Transverse colon (tissue), 4 donors: ENCODE measurements at regions not wholly inside any gene's neighbourhood (a gene's known extent, or its start where the extent isn't known, plus 50 kb on each side); places are given as distances from the start of the nearest gene placed in this dataset.

Experiments used
- DNase-seq: peaks from one replicate; pipeline ENCODE4 v3.0.0-alpha.2; 2019
- H3K27ac ChIP-seq, 4 donors: fragments of 200-600 bp; sonication (generic); 2 replicates each; pipeline ENCODE4 v1.5.1; 2016 to 2018; ENCODE audit warnings: inconsistent platforms in 4 of 4
- H3K27me3 ChIP-seq: fragments of 200-600 bp; sonication (generic); 2 replicates; pipeline ENCODE4 v1.5.1; 2017; ENCODE audit warnings: inconsistent platforms
- H3K36me3 ChIP-seq, 4 donors: fragments of 200-600 bp; sonication (generic); 2 replicates each; pipeline ENCODE4 v1.5.1; 2017 to 2019; ENCODE audit warnings: inconsistent platforms in 4 of 4
- H3K4me1 ChIP-seq, 4 donors: fragments of 200-600 bp; sonication (generic); 2 replicates each; pipeline ENCODE4 v1.5.1; 2017 to 2020; ENCODE audit warnings: inconsistent platforms in 4 of 4
- H3K4me3 ChIP-seq, 4 donors: fragments of 200-600 bp; sonication (generic); 1 replicate in 1 of 4; 2 replicates in 3 of 4; pipeline versions ENCODE4 v1.5.1 to v1.6.1; 2017 to 2019; ENCODE audit warnings: inconsistent platforms in 4 of 4
- H3K9me3 ChIP-seq, 2 donors: fragments of 200-600 bp; sonication (generic); 2 replicates each; pipeline ENCODE4 v1.5.1; 2017 to 2019; ENCODE audit warnings: inconsistent platforms in 2 of 2
- CTCF ChIP-seq, 5 experiments: fragments of 200-600 bp in 3 of 5; fragments of 450-650 bp in 2 of 5; sonication (generic) in 3 of 5; IDR thresholded peaks; 1 replicate in 2 of 5; 2 replicates in 3 of 5; pipeline ENCODE4 v1.5.1; 2016 to 2017; ENCODE audit warnings: antibody characterized with exemption in 5 of 5, inconsistent platforms in 3 of 5, mild to moderate bottlenecking in 2 of 5, moderate library complexity in 1 of 5
- EP300 ChIP-seq: sonication (generic); formaldehyde crosslinking; IDR thresholded peaks from one replicate; pipeline ENCODE4 v1.6.1; 2017; ENCODE audit warnings: antibody characterized with exemption, low read depth
- POLR2A ChIP-seq: fragments of 450-650 bp; IDR thresholded peaks from one replicate; pipeline ENCODE4 v1.6.1; 2016; ENCODE audit warnings: antibody characterized with exemption, mild to moderate bottlenecking, moderate library complexity
- POLR2AphosphoS5 ChIP-seq, 3 donors: sonication (generic); formaldehyde crosslinking; IDR thresholded peaks; one replicate each; pipeline ENCODE4 v1.6.1; 2016; ENCODE audit warnings: antibody characterized with exemption in 3 of 3
- WGBS, 2 donors: methylation state at CpG; one replicate each; pipeline ENCODE4 v1.1.5; 2018; ENCODE audit warnings: low coverage in 1 of 2; 5-methylcytosine and 5-hydroxymethylcytosine counted together
- in situ Hi-C, 4 donors: fragments of 200-750 bp; cut with MboI; loops; one replicate each; pipeline versions ENCODE4 v1.15.0 to v1.15.1; 2017; ENCODE audit warnings: low sequenced_read_pairs in 3 of 4, low pct_ligation_motif_present in 1 of 4, low pct_unique_long_range_greater_than_20kb in 1 of 4
- intact Hi-C: fragments of 100-400 bp; cut with DNase I; formaldehyde crosslinking; loops from one replicate; pipeline ENCODE4 v1.15.1; 2023; ENCODE audit warnings: low total_unique reads

- H3K27ac ChIP-seq = no peak overlapping the region
- H3K4me3 ChIP-seq = no peak overlapping the region
- in situ Hi-C loops = no loop called here
- intact Hi-C loops = no loop called here
- DNase-seq = no peak
- no peaks in the 10 kb centered on the region for H3K4me1 ChIP-seq
- TF ChIP-seq POLR2AphosphoS5 (IDR thresholded peaks at IDR 0.05) (no peak), EP300 (no peak), CTCF (IDR thresholded peaks at IDR 0.05) (no peak), POLR2A (no peak)
- 45 to 55% methylated on average over 5 to 6 of the region's 6 CpGs for WGBS, 2 donors
- no peaks in the 10 kb centered on the region for H3K36me3 ChIP-seq
- no peaks in the 10 kb centered on the region for H3K9me3 ChIP-seq
- no peaks in the 10 kb centered on the region for H3K27me3 ChIP-seq
These were observed 379.5 kb downstream of the ZIC3 start for GRCh38 chrX:137945470-137945869.

GRCh38 chrX:137969191-137969590, 403.3 kb downstream of the ZIC3 start:
- TF ChIP-seq POLR2A = no peak
- TF ChIP-seq CTCF (IDR thresholded peaks at IDR 0.05) = no peak
- TF ChIP-seq POLR2AphosphoS5 (IDR thresholded peaks at IDR 0.05) = no peak
- intact Hi-C loops = no loop called here
- no peaks in the 10 kb centered on the region for H3K4me1 ChIP-seq
- no peaks in the 10 kb centered on the region for H3K36me3 ChIP-seq
- no peak overlapping the region for H3K4me3 ChIP-seq
- no peak for DNase-seq
- in situ Hi-C loops = no loop called here
- no peaks in the 10 kb centered on the region for H3K27me3 ChIP-seq
- no peaks in the 10 kb centered on the region for H3K9me3 ChIP-seq
- H3K27ac ChIP-seq = no peak overlapping the region

- in situ Hi-C loops (no loop called here), intact Hi-C loops (no loop called here)
- no peaks in the 10 kb centered on the region for H3K9me3 ChIP-seq
- no peak overlapping the region for H3K4me3 ChIP-seq
- DNase-seq = no peak
- no peaks in the 10 kb centered on the region for H3K27me3 ChIP-seq
- WGBS, 2 donors = 53% methylated on average over 1 of the region's 1 CpG; no CpG with 5 or more reads in 1 of the 2 donors
- H3K27ac ChIP-seq = no peak overlapping the region
- no peaks in the 10 kb centered on the region for H3K4me1 ChIP-seq
- no peak for TF ChIP-seq POLR2AphosphoS5 (IDR thresholded peaks at IDR 0.05)
- no peak for TF ChIP-seq POLR2A
- no peak for TF ChIP-seq CTCF (IDR thresholded peaks at IDR 0.05)
- no peak for TF ChIP-seq EP300
- no peaks in the 10 kb centered on the region for H3K36me3 ChIP-seq
These were observed 416.7 kb downstream of the ZIC3 start for GRCh38 chrX:137982472-137983172.

- no peaks in the 10 kb centered on the region for H3K36me3 ChIP-seq
- no peak for DNase-seq
- no peak overlapping the region for H3K27ac ChIP-seq
- no peaks in the 10 kb centered on the region for H3K27me3 ChIP-seq
- intact Hi-C loops (no loop called here), in situ Hi-C loops (no loop called here)
- no peaks in the 10 kb centered on the region for H3K9me3 ChIP-seq
- no peak for TF ChIP-seq POLR2A
- no peak for TF ChIP-seq POLR2AphosphoS5 (IDR thresholded peaks at IDR 0.05)
- no peak for TF ChIP-seq EP300
- TF ChIP-seq CTCF (IDR thresholded peaks at IDR 0.05) = no peak
- 75% methylated on average over 1 of the region's 1 CpG; no CpG with 5 or more reads in 1 of the 2 donors for WGBS, 2 donors
- no peaks in the 10 kb centered on the region for H3K4me1 ChIP-seq
- no peak overlapping the region for H3K4me3 ChIP-seq
These were observed 422.5 kb downstream of the ZIC3 start for GRCh38 chrX:137988470-137988869.
